Glutamatergic neuron (in vitro differentiated cells): ENCODE measurements at regions not wholly inside any gene's neighbourhood (a gene's known extent, or its start where the extent isn't known, plus 50 kb on each side); places are given as distances from the start of the nearest gene placed in this dataset.

Experiments used
- DNase-seq: peaks from one replicate; pipeline ENCODE4 v3.0.0; 2022
- H3K27ac Mint-ChIP-seq: one replicate; pipeline ENCODE4 v1.8.0; 2020; ENCODE audit warnings: mild to moderate bottlenecking, mixed read lengths, inconsistent platforms; ENCODE audit not compliant: unreplicated experiment
- H3K27me3 Mint-ChIP-seq: one replicate; pipeline ENCODE4 v1.8.0; 2020; ENCODE audit warnings: mild to moderate bottlenecking, moderate library complexity, mixed read lengths, inconsistent platforms; ENCODE audit not compliant: unreplicated experiment
- H3K36me3 Mint-ChIP-seq: one replicate; pipeline ENCODE4 v1.8.0; 2020; ENCODE audit warnings: mild to moderate bottlenecking, mixed read lengths, inconsistent platforms; ENCODE audit not compliant: unreplicated experiment
- H3K4me1 Mint-ChIP-seq: one replicate; pipeline ENCODE4 v1.8.0; 2020; ENCODE audit warnings: mild to moderate bottlenecking, low read depth, mixed read lengths, inconsistent platforms; ENCODE audit not compliant: unreplicated experiment
- H3K4me3 Mint-ChIP-seq: one replicate; pipeline ENCODE4 v1.8.0; 2020; ENCODE audit warnings: mild to moderate bottlenecking, mixed read lengths, inconsistent platforms; ENCODE audit not compliant: unreplicated experiment
- H3K9me3 Mint-ChIP-seq: one replicate; pipeline ENCODE4 v1.8.0; 2020; ENCODE audit warnings: mild to moderate bottlenecking, moderate library complexity, mixed read lengths, inconsistent platforms; ENCODE audit not compliant: unreplicated experiment
- CTCF ChIP-seq: fragments of 200-600 bp; sonication (generic); IDR thresholded peaks from one replicate; pipeline ENCODE4 v1.5.0; 2021; ENCODE audit not compliant: partially characterized antibody, unreplicated experiment

DNA sequence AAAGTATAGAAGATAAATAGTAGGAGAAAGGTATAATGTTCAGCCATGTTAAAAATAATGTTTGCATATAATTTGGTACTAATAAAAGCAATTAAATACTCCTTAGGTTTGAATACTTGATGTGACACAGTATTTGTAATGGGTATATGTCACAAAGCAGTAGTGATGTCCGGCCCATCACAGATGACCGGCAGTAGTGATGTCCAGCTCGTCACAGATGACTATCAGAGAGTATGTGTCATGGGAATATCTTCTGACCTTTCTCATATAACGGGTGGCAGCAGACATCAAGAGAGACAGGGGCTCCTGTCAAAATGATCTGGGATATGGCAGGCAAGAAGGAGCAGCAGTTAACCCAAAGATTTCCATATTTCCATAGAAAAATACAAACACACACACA is 477.4 kb upstream of the KLF6 start:
- Mint-ChIP-seq H3K4me3 (no peak overlapping the region), H3K9me3 (peaks cover 2% of the 10 kb centered on the region), H3K4me1 (no peaks in the 10 kb centered on the region), H3K27me3 (peaks cover 2% of the 10 kb centered on the region), H3K27ac (no peak overlapping the region), H3K36me3 (no peaks in the 10 kb centered on the region)
- DNase-seq, result no peak
- TF ChIP-seq CTCF, result no peak

DNA sequence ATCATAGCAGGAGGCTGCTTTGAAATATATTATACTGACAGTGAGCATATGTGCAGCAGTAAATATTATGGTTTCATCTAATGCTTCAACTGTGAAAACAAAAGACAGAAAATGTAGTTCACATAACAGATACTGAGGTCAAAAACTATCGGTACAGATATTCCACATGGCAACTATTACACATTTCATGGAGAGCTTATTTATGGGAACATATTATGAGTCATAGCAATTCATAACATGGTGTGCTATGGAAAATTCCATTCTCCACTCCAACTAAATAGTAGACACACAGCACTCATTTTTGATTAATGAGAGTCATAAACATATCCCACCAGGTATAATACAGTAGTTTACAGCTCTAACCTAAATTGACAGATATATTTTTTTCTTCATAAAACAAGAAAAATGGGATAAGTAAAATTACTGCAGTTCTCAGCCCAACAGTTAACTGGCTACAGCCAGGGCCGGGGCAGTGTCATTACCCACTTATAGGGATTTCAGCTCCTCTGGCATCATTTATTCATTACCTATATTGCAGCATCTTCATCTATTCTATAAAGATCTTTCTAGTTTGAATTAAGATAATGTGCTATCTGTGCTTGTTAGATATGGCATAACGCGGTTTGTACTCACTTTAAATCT is 475.6 kb upstream of the KLF6 start:
- H3K27ac Mint-ChIP-seq, result no peak overlapping the region
- TF ChIP-seq CTCF, result no peak
- DNase-seq, result no peak
- H3K36me3 Mint-ChIP-seq, result no peaks in the 10 kb centered on the region
- H3K4me3 Mint-ChIP-seq, result no peak overlapping the region
- H3K9me3 Mint-ChIP-seq, result peaks cover 2% of the 10 kb centered on the region
- H3K27me3 Mint-ChIP-seq, result no peaks in the 10 kb centered on the region
- no peaks in the 10 kb centered on the region for H3K4me1 Mint-ChIP-seq

GRCh38 chr10:4257939-4258465 is 473.0 kb upstream of the KLF6 start:
- H3K36me3 Mint-ChIP-seq, result no peaks in the 10 kb centered on the region
- no peak overlapping the region for H3K4me3 Mint-ChIP-seq
- no peaks in the 10 kb centered on the region for H3K4me1 Mint-ChIP-seq
- DNase-seq, result no peak
- H3K9me3 Mint-ChIP-seq, result peaks cover 2% of the 10 kb centered on the region
- no peaks in the 10 kb centered on the region for H3K27me3 Mint-ChIP-seq
- no peak overlapping the region for H3K27ac Mint-ChIP-seq
- no peak for TF ChIP-seq CTCF

- Mint-ChIP-seq H3K36me3 (no peaks in the 10 kb centered on the region), H3K27me3 (no peaks in the 10 kb centered on the region), H3K4me3 (no peak overlapping the region), H3K9me3 (no peaks in the 10 kb centered on the region), H3K4me1 (no peaks in the 10 kb centered on the region), H3K27ac (no peak overlapping the region)
- no peak for TF ChIP-seq CTCF
- no peak for DNase-seq
Measured at GRCh38 chr10:4256971-4257370, 472.0 kb upstream of the KLF6 start.

- no peaks in the 10 kb centered on the region for H3K27me3 Mint-ChIP-seq
- no peaks in the 10 kb centered on the region for H3K4me1 Mint-ChIP-seq
- no peak for TF ChIP-seq CTCF
- no peaks in the 10 kb centered on the region for H3K36me3 Mint-ChIP-seq
- DNase-seq, result no peak
- no peak overlapping the region for H3K27ac Mint-ChIP-seq
- H3K9me3 Mint-ChIP-seq, result no peaks in the 10 kb centered on the region
- H3K4me3 Mint-ChIP-seq, result no peak overlapping the region
Measured at GRCh38 chr10:4255751-4256150, 470.7 kb upstream of the KLF6 start.
